H1 (cell line): ENCODE measurements at regions not wholly inside any gene's neighbourhood (a gene's known extent, or its start where the extent isn't known, plus 50 kb on each side); places are given as distances from the start of the nearest gene placed in this dataset.
"Not testable (repeated sequence)": the region's sequence is repeated elsewhere in the genome, so short reads cannot be mapped to it uniquely, and the experiment has no call there.

ENCODE experiments used
- CTCF ChIA-PET: fragments of 300-600 bp; sonication (Branson Sonifier 250); formaldehyde crosslinking; loops from one replicate; lab custom pipeline; 2021; ENCODE audit not compliant: partially characterized antibody; lab: Charles Lee
- POLR2A ChIA-PET: fragments of 300-600 bp; sonication (Branson Sonifier 250); formaldehyde crosslinking; loops from one replicate; lab custom pipeline; 2021; ENCODE audit warnings: inconsistent platforms; ENCODE audit not compliant: partially characterized antibody; lab: Charles Lee
- DNase-seq, 2 experiments: peaks; one replicate each; pipeline versions ENCODE4 v3.0.0 to v3.0.0-alpha.2; 2010 to 2022; ENCODE audit warnings: low spot score in 2 of 2, low read depth in 1 of 2, mixed read lengths in 1 of 2
- FAIRE-seq: peaks from 2 replicates; lab custom pipeline; 2011; peaks lifted over from hg19 to GRCh38; lab: Jason Lieb, UNC
- H2AFZ ChIP-seq: 2 replicates; pipeline ENCODE4 v1.8.1; 2012; ENCODE audit warnings: low read length, inconsistent platforms
- H2AK5ac ChIP-seq: 2 replicates; pipeline ENCODE4 v1.6.1; 2013; ENCODE audit warnings: low read depth, low read length
- H2BK120ac ChIP-seq: replicated peaks from 2 replicates; pipeline ENCODE3; 2013; ENCODE audit warnings: low read depth, low read length, inconsistent platforms
- H2BK12ac ChIP-seq: 2 replicates; pipeline ENCODE4 v1.6.1; 2013; ENCODE audit warnings: low read depth, low read length
- H2BK15ac ChIP-seq: 2 replicates; pipeline ENCODE4 v1.6.1; 2013; ENCODE audit warnings: low read length
- H2BK20ac ChIP-seq: 2 replicates; pipeline ENCODE4 v1.6.1; 2013; ENCODE audit warnings: low read length
- H2BK5ac ChIP-seq: 2 replicates; pipeline ENCODE4 v1.6.1; 2013; ENCODE audit warnings: low read depth, low read length
- H3K14ac ChIP-seq: 2 replicates; pipeline ENCODE4 v1.6.1; 2013; ENCODE audit warnings: inconsistent platforms; ENCODE audit not compliant: insufficient read length
- H3K18ac ChIP-seq: 2 replicates; pipeline ENCODE4 v1.6.1; 2013; ENCODE audit warnings: low read length; ENCODE audit errors: extremely low read depth
- H3K23ac ChIP-seq: 2 replicates; pipeline ENCODE4 v1.6.1; 2013; ENCODE audit warnings: inconsistent platforms; ENCODE audit not compliant: insufficient read length
- H3K23me2 ChIP-seq: 2 replicates; pipeline ENCODE4 v1.6.1; 2013; ENCODE audit warnings: low read depth, low read length
- H3K27ac ChIP-seq: 2 replicates; pipeline ENCODE4 v1.6.1; 2011; ENCODE audit warnings: low read depth, low read length, inconsistent platforms
- H3K27me3 ChIP-seq, 4 experiments: replicated peaks in 1 of 4; 1 replicate in 1 of 4; 2 replicates in 3 of 4; pipeline versions ENCODE4 v1.6.1 to v1.8.1; 2011 to 2013; ENCODE audit warnings: low read length in 3 of 4, mild to moderate bottlenecking in 3 of 4, inconsistent platforms in 2 of 4, mixed read lengths in 2 of 4, moderate library complexity in 1 of 4; ENCODE audit not compliant: control insufficient read depth in 3 of 4, insufficient read depth in 3 of 4; ENCODE audit errors: extremely low read depth in 1 of 4
- H3K36me3 ChIP-seq, 4 experiments: 2 replicates each; pipeline versions ENCODE4 v1.6.1 to v1.8.1; 2011 to 2013; ENCODE audit warnings: mild to moderate bottlenecking in 4 of 4, low read length in 3 of 4, moderate library complexity in 2 of 4, control low read depth in 1 of 4, inconsistent platforms in 1 of 4; ENCODE audit not compliant: insufficient read depth in 4 of 4, control insufficient read depth in 2 of 4
- H3K4ac ChIP-seq: replicated peaks from 2 replicates; pipeline ENCODE3; 2013; ENCODE audit warnings: low read length, low read depth, mixed read lengths, inconsistent platforms; ENCODE audit not compliant: insufficient read length
- H3K4me1 ChIP-seq, 4 experiments: replicated peaks in 1 of 4; 1 replicate in 1 of 4; 2 replicates in 3 of 4; pipeline versions ENCODE4 v1.6.1 to v1.8.1; 2011 to 2013; ENCODE audit warnings: low read length in 3 of 4, inconsistent platforms in 2 of 4, mixed read lengths in 1 of 4; ENCODE audit not compliant: insufficient read depth in 4 of 4, control insufficient read depth in 3 of 4
- H3K4me2 ChIP-seq, 2 experiments: 2 replicates each; pipeline versions ENCODE4 v1.6.1 to v1.8.1; 2011 to 2013; ENCODE audit warnings: low read depth in 2 of 2, low read length in 2 of 2, control low read depth in 1 of 2, inconsistent platforms in 1 of 2, mild to moderate bottlenecking in 1 of 2; ENCODE audit not compliant: insufficient read depth in 1 of 2
- H3K4me3 ChIP-seq, 4 experiments: fragments of 200-600, 300-600 bp in 1 of 4; sonication (generic), shearing (Covaris generic), sonication (Bioruptor Twin) in 1 of 4; 2 replicates each; pipeline versions ENCODE4 v1.5.1 to v1.8.1; 2011 to 2016; ENCODE audit warnings: low read length in 4 of 4, low read depth in 3 of 4, control low read depth in 2 of 4, inconsistent platforms in 2 of 4, mild to moderate bottlenecking in 2 of 4, mixed read lengths in 1 of 4, moderate library complexity in 1 of 4; ENCODE audit not compliant: insufficient read depth in 2 of 4; ENCODE audit errors: extremely low read depth in 1 of 4
- H3K56ac ChIP-seq: replicated peaks from 2 replicates; pipeline ENCODE3; 2013; ENCODE audit warnings: low read depth, mild to moderate bottlenecking, mixed read lengths, low read length, inconsistent platforms; ENCODE audit not compliant: insufficient read length
- H3K79me1 ChIP-seq: 2 replicates; pipeline ENCODE4 v1.6.1; 2013; ENCODE audit warnings: low read depth, low read length, control low read depth
- H3K79me2 ChIP-seq, 2 experiments: 2 replicates each; pipeline versions ENCODE4 v1.6.1 to v1.8.1; 2012 to 2013; ENCODE audit warnings: low read length in 2 of 2, mild to moderate bottlenecking in 2 of 2, inconsistent platforms in 1 of 2; ENCODE audit not compliant: insufficient read depth in 2 of 2, control insufficient read depth in 1 of 2
- H3K9ac ChIP-seq, 4 experiments: replicated peaks in 1 of 4; 1 replicate in 1 of 4; 2 replicates in 3 of 4; pipeline versions ENCODE4 v1.6.1 to v1.8.1; 2011 to 2013; ENCODE audit warnings: low read depth in 3 of 4, low read length in 3 of 4, control low read depth in 2 of 4, mild to moderate bottlenecking in 2 of 4, moderate library complexity in 2 of 4, inconsistent platforms in 1 of 4; ENCODE audit errors: extremely low read depth in 1 of 4
- H3K9me3 ChIP-seq, 2 experiments: 2 replicates each; pipeline versions ENCODE4 v1.6.1 to v1.8.1; 2012 to 2013; ENCODE audit warnings: mild to moderate bottlenecking in 2 of 2, moderate library complexity in 2 of 2, control low read depth in 1 of 2, inconsistent platforms in 1 of 2, low read depth in 1 of 2, low read length in 1 of 2, mixed read lengths in 1 of 2; ENCODE audit not compliant: insufficient read depth in 2 of 2
- H4K20me1 ChIP-seq, 2 experiments: replicated peaks in 1 of 2; 2 replicates each; pipeline versions ENCODE3 to v1.8.1; 2011 to 2013; ENCODE audit warnings: inconsistent platforms in 2 of 2, low read length in 2 of 2, mild to moderate bottlenecking in 1 of 2; ENCODE audit not compliant: insufficient read depth in 2 of 2, control insufficient read depth in 1 of 2
- H4K5ac ChIP-seq: 2 replicates; pipeline ENCODE4 v1.6.1; 2013; ENCODE audit warnings: low read length, low read depth, mixed read lengths, inconsistent platforms; ENCODE audit not compliant: insufficient read length
- H4K8ac ChIP-seq: 2 replicates; pipeline ENCODE4 v1.8.0; 2013; ENCODE audit warnings: mild to moderate bottlenecking, moderate library complexity, low read length, inconsistent platforms; ENCODE audit not compliant: insufficient read depth; ENCODE audit errors: extremely low read depth
- H4K91ac ChIP-seq: replicated peaks from 2 replicates; pipeline ENCODE3; 2013; ENCODE audit warnings: low read length, mixed read lengths, inconsistent platforms; ENCODE audit not compliant: insufficient read length
- ASH2L ChIP-seq: fragments of 200-600, 300-600 bp; sonication (generic); IDR thresholded peaks from one replicate; pipeline ENCODE4 v1.7.1; 2017; ENCODE audit warnings: low read length
- CBX5 ChIP-seq: fragments of 300-800, 300-1000 bp; sonication (generic); IDR thresholded peaks from 2 replicates; pipeline ENCODE4 v1.7.1; 2016; ENCODE audit warnings: antibody characterized with exemption, low read length, low read depth
- NANOG ChIP-seq: IDR thresholded peaks from 2 replicates; pipeline ENCODE4 v1.6.1; 2011; ENCODE audit warnings: low read length, low read depth, mild to moderate bottlenecking, inconsistent platforms; ENCODE audit not compliant: insufficient read depth, poor library complexity, severe bottlenecking
- PHF8 ChIP-seq: fragments of 200-600 bp; sonication (generic); conservative IDR thresholded peaks from 2 replicates; pipeline ENCODE4 v1.7.1; 2012; ENCODE audit warnings: low read depth, mild to moderate bottlenecking, inconsistent platforms, low read length, moderate library complexity
- RBBP5 ChIP-seq: IDR thresholded peaks from 2 replicates; pipeline ENCODE4 v1.7.1; 2012; ENCODE audit warnings: low read depth, mild to moderate bottlenecking, inconsistent platforms, low read length, moderate library complexity, borderline replicate concordance
- SRF ChIP-seq: IDR thresholded peaks from 2 replicates; pipeline ENCODE4 v1.6.1; 2011; ENCODE audit warnings: mild to moderate bottlenecking, low read depth, low read length, moderate library complexity
- WGBS, 2 experiments: shearing (Covaris generic) in 1 of 2; methylation state at CpG; one replicate each; pipeline versions ENCODE4 v1.1.6 to v1.1.7; 2013 to 2015; ENCODE audit warnings: low lambda C conversion rate in 2 of 2, mixed read lengths in 2 of 2, inconsistent platforms in 1 of 2, low coverage in 1 of 2, missing lambda C conversion rate in 1 of 2; ENCODE audit not compliant: insufficient replicate concordance in 2 of 2, insufficient coverage in 1 of 2, insufficient read length in 1 of 2; ENCODE audit errors: extremely low coverage in 1 of 2, missing lambda C conversion rate in 1 of 2; 5-methylcytosine and 5-hydroxymethylcytosine counted together

- TF ChIP-seq NANOG (no peak), CBX5 (no peak), RBBP5 (no peak), ASH2L (no peak), SRF (no peak), PHF8 (no peak)
These were observed 333.1 kb upstream of the HNRNPA3 start (continued) for GRCh38 chr2:176879426-176879995.

GRCh38 chr2:176882045-176882444 lies 330.5 kb upstream of the HNRNPA3 start:
- H3K79me2 ChIP-seq, H4K91ac ChIP-seq, H2BK120ac ChIP-seq, H2BK12ac ChIP-seq, H3K36me3 ChIP-seq, H3K4me2 ChIP-seq, H3K4me3 ChIP-seq, H3K9ac ChIP-seq, H2BK15ac ChIP-seq, POLR2A ChIA-PET, H3K18ac ChIP-seq, H2BK20ac ChIP-seq, H4K5ac ChIP-seq, H3K9me3 ChIP-seq, H3K23me2 ChIP-seq, CTCF ChIA-PET, H2AFZ ChIP-seq, H3K56ac ChIP-seq, H3K14ac ChIP-seq, H4K8ac ChIP-seq, H4K20me1 ChIP-seq, H3K4me1 ChIP-seq, H3K27ac ChIP-seq, FAIRE-seq, H3K79me1 ChIP-seq, DNase-seq, H3K23ac ChIP-seq, H3K27me3 ChIP-seq, H3K4ac ChIP-seq, H2BK5ac ChIP-seq, H2AK5ac ChIP-seq: not testable (repeated sequence)
- WGBS, 2 experiments, result 93% methylated on average over 1 of the region's 1 CpG; no CpG with 5 or more reads in 1 of the 2 experiments
